22Rv1 (cell line): ENCODE measurements at regions not wholly inside any gene's neighbourhood (a gene's known extent, or its start where the extent isn't known, plus 50 kb on each side); places are given as distances from the start of the nearest gene placed in this dataset.

Source experiments
- H3K27ac ChIP-seq: fragments of 450-650 bp; 2 replicates; pipeline ENCODE4 v1.5.1; 2017
- CTCF ChIP-seq: fragments of 450-650 bp; IDR thresholded peaks from 2 replicates; pipeline ENCODE4 v1.5.1; 2017; ENCODE audit warnings: mild to moderate bottlenecking
- ZFX ChIP-seq: fragments of 450-650 bp; IDR thresholded peaks from 2 replicates; pipeline ENCODE4 v1.6.1; 2017; ENCODE audit warnings: antibody characterized with exemption, borderline replicate concordance

DNA sequence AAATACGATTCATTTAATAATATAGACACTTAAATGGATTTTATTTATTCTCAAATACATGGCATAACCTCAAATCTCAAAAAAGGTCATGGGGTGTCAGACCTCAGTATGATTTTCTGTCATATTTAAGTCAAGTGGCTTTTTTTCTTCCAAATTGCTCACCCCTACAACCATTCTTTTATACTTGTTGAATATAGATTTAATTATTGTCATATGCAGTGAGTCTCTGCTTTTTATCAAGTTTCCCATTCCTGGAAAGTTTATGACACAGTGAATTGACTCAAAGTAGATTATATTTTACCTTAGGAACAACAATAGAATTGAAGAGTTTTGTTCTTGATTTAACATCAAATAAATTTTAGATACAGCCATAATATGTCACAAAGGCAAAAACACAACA, 59.5 kb upstream of the IRF2BP2 start:
- H3K27ac ChIP-seq: no peak overlapping the region
- TF ChIP-seq CTCF (no peak), ZFX (no peak)

GRCh38 chr1:234668577-234668955, 58.6 kb upstream of the IRF2BP2 start:
- no peak overlapping the region for H3K27ac ChIP-seq
- no peak for TF ChIP-seq ZFX
- TF ChIP-seq CTCF: no peak

DNA sequence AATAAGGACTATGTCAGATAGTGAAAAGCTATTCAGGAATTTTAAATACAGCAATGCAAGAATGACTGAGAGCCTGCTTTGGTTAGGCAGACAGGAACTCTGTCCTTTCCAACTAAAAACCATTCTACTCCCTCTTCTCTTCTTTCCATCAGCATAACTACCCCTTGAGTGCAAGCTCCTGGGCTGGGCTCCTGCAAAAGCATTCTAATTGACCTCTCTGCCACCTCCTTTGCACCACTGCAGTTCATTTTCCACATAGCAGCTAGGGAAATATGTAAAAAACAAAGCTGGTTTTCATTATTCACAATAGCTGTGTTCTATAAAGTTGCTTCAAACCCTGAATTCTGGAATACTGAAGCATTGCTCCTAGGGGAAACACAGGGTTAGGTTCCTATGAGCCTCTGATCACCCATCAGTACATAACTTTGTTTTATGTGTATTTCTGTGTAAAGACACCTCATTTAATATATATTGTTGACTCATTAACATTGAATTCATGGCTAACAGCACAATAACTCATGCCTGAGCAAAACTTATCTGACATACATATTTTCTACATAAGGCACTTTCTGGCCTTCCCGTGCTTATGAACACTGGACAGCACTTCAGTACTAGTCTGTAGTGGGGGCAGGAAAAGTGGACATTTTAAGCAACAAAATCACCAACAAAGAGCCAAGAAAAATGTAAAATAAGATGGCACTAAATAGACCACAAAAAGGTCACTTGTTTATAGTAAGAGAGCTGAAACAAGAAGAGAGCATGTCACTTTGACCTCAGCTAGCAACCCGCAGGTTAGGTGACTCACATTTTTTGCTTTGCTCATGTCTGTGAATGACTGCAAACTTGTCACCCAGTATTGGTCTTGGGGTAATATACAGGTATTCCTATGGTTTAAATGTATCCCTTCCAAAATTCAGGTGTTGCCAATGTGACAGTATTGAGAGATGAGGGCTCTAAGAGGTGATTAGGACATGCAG, 57.9 kb upstream of the IRF2BP2 start:
- no peak overlapping the region for H3K27ac ChIP-seq
- TF ChIP-seq CTCF (no peak), ZFX (no peak)

- no peak for TF ChIP-seq CTCF
- no peak for TF ChIP-seq ZFX
Observed at GRCh38 chr1:234666761-234667160, 56.8 kb upstream of the IRF2BP2 start.

DNA sequence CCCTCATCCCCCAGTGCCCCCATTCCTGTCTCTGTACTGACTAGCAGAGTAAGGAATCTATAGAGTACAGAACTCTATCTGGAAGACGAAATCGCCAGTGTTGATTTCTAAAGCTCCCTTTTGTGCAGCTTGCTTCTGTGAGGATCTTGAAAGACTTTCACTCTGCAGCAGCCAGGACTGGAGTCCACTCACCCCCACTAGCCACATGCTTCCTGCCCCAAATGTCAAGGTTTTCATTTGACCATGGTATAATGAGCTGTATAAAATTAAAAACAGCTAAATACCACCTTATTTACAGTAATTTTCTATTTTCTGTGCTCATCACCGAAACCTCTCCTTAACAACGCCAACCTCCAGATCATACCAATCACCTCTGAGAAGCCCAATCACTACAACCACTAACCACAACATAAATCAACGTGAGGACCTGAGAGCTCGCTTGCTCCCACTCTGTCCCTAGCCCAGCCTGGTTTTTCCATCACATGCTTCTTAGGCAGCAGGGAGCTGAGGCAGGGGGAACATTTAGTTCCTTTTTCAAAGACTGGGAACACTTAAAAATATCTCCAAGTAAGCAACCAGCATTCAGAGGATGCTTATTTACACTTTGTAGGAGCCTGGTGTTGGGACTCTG, 56.1 kb upstream of the IRF2BP2 start:
- no peak for TF ChIP-seq ZFX
- TF ChIP-seq CTCF: no peak
- H3K27ac ChIP-seq: no peak overlapping the region

More at GRCh38 chr1:234666761-234667160, 56.8 kb upstream of the IRF2BP2 start:
- H3K27ac ChIP-seq: no peak overlapping the region

- H3K27ac ChIP-seq: no peak overlapping the region
- TF ChIP-seq CTCF: no peak
- no peak for TF ChIP-seq ZFX
Observed at GRCh38 chr1:234662148-234662547, 52.2 kb upstream of the IRF2BP2 start.

- H3K27ac ChIP-seq: no peak overlapping the region
- TF ChIP-seq ZFX: no peak
- no peak for TF ChIP-seq CTCF
Observed at GRCh38 chr1:234661317-234661928, 51.4 kb upstream of the IRF2BP2 start.
